ENCODE measurements at regions not wholly inside any gene's neighbourhood (a gene's known extent, or its start where the extent isn't known, plus 50 kb on each side); places are given as distances from the start of the nearest gene placed in this dataset.

GRCh38 chr3:134708671-134709070, 57.8 kb upstream of the KY start:
- H3K79me2 ChIP-seq (ENCODE audit: low read depth), result no peaks in the 10 kb centered on the region
- H4K20me1 ChIP-seq (ENCODE audit: insufficient read depth), result no peaks in the 10 kb centered on the region
- no peak overlapping the region for H3K4me3 ChIP-seq
- CTCF ChIA-PET, result no interaction called here
- H3F3A ChIP-seq (ENCODE audit: insufficient read depth, low read depth), result no peaks in the 10 kb centered on the region
- H2AFZ ChIP-seq, result no peak overlapping the region
- no TSS peak for BruUV-seq (replicated peaks)
- POLR2A ChIA-PET (ENCODE audit: unreplicated experiment), result no interaction called here
- no peaks in the 10 kb centered on the region for H3K4me1 ChIP-seq (replicated peaks; ENCODE audit: insufficient read depth)
- no peaks in the 10 kb centered on the region for H3K27me3 ChIP-seq (ENCODE audit: insufficient read depth, low read depth)
- H3K9me3 ChIP-seq (ENCODE audit: insufficient read depth, low read depth), result no peaks in the 10 kb centered on the region
- no peak overlapping the region for H3K27ac ChIP-seq
- DNase-seq, result no peak
- no peak overlapping the region for H3K4me2 ChIP-seq
- intact Hi-C loops (cut with micrococcal nuclease; ENCODE audit: unreplicated experiment), result no loop called here
- TF ChIP-seq EZH2 (IDR thresholded peaks at IDR 0.05; ENCODE audit: low read depth) (no peak), CTCF (conservative IDR thresholded peaks at IDR 0.05) (no peak)
- no peaks in the 10 kb centered on the region for H3K36me3 ChIP-seq (ENCODE audit: low read depth)
- H3K9me2 ChIP-seq (ENCODE audit: insufficient read depth), result no peaks in the 10 kb centered on the region

- ChIA-PET POLR2A (ENCODE audit: unreplicated experiment) (no interaction called here), CTCF (no interaction called here)
- H3K9me2 ChIP-seq (ENCODE audit: insufficient read depth), result no peaks in the 10 kb centered on the region
- H3K4me3 ChIP-seq, result no peak overlapping the region
- TF ChIP-seq EZH2 (IDR thresholded peaks at IDR 0.05; ENCODE audit: low read depth) (no peak), CTCF (conservative IDR thresholded peaks at IDR 0.05) (no peak)
- no peaks in the 10 kb centered on the region for H3K79me2 ChIP-seq (ENCODE audit: low read depth)
- no peaks in the 10 kb centered on the region for H3K9me3 ChIP-seq (ENCODE audit: insufficient read depth, low read depth)
- no peak overlapping the region for H2AFZ ChIP-seq
- H3K4me1 ChIP-seq (replicated peaks; ENCODE audit: insufficient read depth), result no peaks in the 10 kb centered on the region
- intact Hi-C loops (cut with micrococcal nuclease; ENCODE audit: unreplicated experiment), result no loop called here
- no peaks in the 10 kb centered on the region for H4K20me1 ChIP-seq (ENCODE audit: insufficient read depth)
- no peak overlapping the region for H3K4me2 ChIP-seq
- H3K36me3 ChIP-seq (ENCODE audit: low read depth), result no peaks in the 10 kb centered on the region
- H3K27ac ChIP-seq, result no peak overlapping the region
- H3K27me3 ChIP-seq (ENCODE audit: insufficient read depth, low read depth), result no peaks in the 10 kb centered on the region
- no TSS peak for BruUV-seq (replicated peaks)
- no peak for DNase-seq
- no peaks in the 10 kb centered on the region for H3F3A ChIP-seq (ENCODE audit: insufficient read depth, low read depth)
These were observed 58.3 kb upstream of the KY start for GRCh38 chr3:134709076-134709475.

GRCh38 chr3:134709561-134710312, 58.9 kb upstream of the KY start:
- no peak overlapping the region for H3K27ac ChIP-seq
- no peak overlapping the region for H3K4me2 ChIP-seq
- peaks cover 2% of the 10 kb centered on the region; the same call in 1 of the 2 replicates for H3K27me3 ChIP-seq (ENCODE audit: insufficient read depth, low read depth)
- no peak for DNase-seq
- no peaks in the 10 kb centered on the region for H3F3A ChIP-seq (ENCODE audit: insufficient read depth, low read depth)
- CTCF ChIA-PET, result no interaction called here
- no peaks in the 10 kb centered on the region for H3K79me2 ChIP-seq (ENCODE audit: low read depth)
- TF ChIP-seq CTCF (conservative IDR thresholded peaks at IDR 0.05) (no peak), EZH2 (IDR thresholded peaks at IDR 0.05; ENCODE audit: low read depth) (no peak)
- no peak overlapping the region for H2AFZ ChIP-seq
- BruUV-seq (replicated peaks), result no TSS peak
- H3K9me2 ChIP-seq (ENCODE audit: insufficient read depth), result no peaks in the 10 kb centered on the region
- no peaks in the 10 kb centered on the region for H3K4me1 ChIP-seq (replicated peaks; ENCODE audit: insufficient read depth)
- H4K20me1 ChIP-seq (ENCODE audit: insufficient read depth), result no peaks in the 10 kb centered on the region
- POLR2A ChIA-PET (ENCODE audit: unreplicated experiment), result no interaction called here
- no peak overlapping the region for H3K4me3 ChIP-seq
- no peaks in the 10 kb centered on the region for H3K36me3 ChIP-seq (ENCODE audit: low read depth)
- no peaks in the 10 kb centered on the region for H3K9me3 ChIP-seq (ENCODE audit: insufficient read depth, low read depth)
- intact Hi-C loops (cut with micrococcal nuclease; ENCODE audit: unreplicated experiment), result no loop called here
